ENCODE measurements at regions not wholly inside any gene's neighbourhood (a gene's known extent, or its start where the extent isn't known, plus 50 kb on each side); places are given as distances from the start of the nearest gene placed in this dataset.

GRCh38 chr14:62453226-62453625 is 592.0 kb downstream of the KCNH5 start:
- Histone ChIP-seq H3K27me3 (no peaks in the 10 kb centered on the region), H3K4me1 (no peaks in the 10 kb centered on the region), H3K36me3 (no peaks in the 10 kb centered on the region), H3K4me3 (no peak overlapping the region), H3K27ac (no peak overlapping the region), H3K9me3 (no peaks in the 10 kb centered on the region)
- intact Hi-C loops (cut with DNase I) = no loop called here
- TF ChIP-seq POLR2AphosphoS5 (IDR thresholded peaks at IDR 0.05; ENCODE audit: insufficient read depth in 1 of 2, low read depth in 1 of 2) = no peak
- TF ChIP-seq CTCF (IDR thresholded peaks at IDR 0.05) = no peak
- TF ChIP-seq POLR2A (IDR thresholded peaks at IDR 0.05) = no peak
- DNase-seq (ENCODE audit: extremely low spot score in 2 of 2) = no peak

GRCh38 chr14:62455446-62455845 is 589.8 kb downstream of the KCNH5 start:
- Histone ChIP-seq H3K36me3 (no peaks in the 10 kb centered on the region), H3K27ac (no peak overlapping the region), H3K4me3 (no peak overlapping the region), H3K9me3 (no peaks in the 10 kb centered on the region), H3K4me1 (no peaks in the 10 kb centered on the region), H3K27me3 (no peaks in the 10 kb centered on the region)
- TF ChIP-seq POLR2AphosphoS5 (IDR thresholded peaks at IDR 0.05; ENCODE audit: insufficient read depth in 1 of 2, low read depth in 1 of 2) = no peak
- TF ChIP-seq POLR2A (IDR thresholded peaks at IDR 0.05) = no peak
- TF ChIP-seq CTCF (IDR thresholded peaks at IDR 0.05) = no peak
- intact Hi-C loops (cut with DNase I) = no loop called here
- no peak for DNase-seq (ENCODE audit: extremely low spot score in 2 of 2)

- no peak for TF ChIP-seq POLR2AphosphoS5 (IDR thresholded peaks at IDR 0.05; ENCODE audit: insufficient read depth in 1 of 2, low read depth in 1 of 2)
- no peak for TF ChIP-seq CTCF (IDR thresholded peaks at IDR 0.05)
- no peak for TF ChIP-seq POLR2A (IDR thresholded peaks at IDR 0.05)
- DNase-seq (ENCODE audit: extremely low spot score in 2 of 2) = no peak
- Histone ChIP-seq H3K9me3 (no peaks in the 10 kb centered on the region), H3K4me1 (no peaks in the 10 kb centered on the region), H3K27me3 (no peaks in the 10 kb centered on the region), H3K36me3 (no peaks in the 10 kb centered on the region), H3K4me3 (no peak overlapping the region), H3K27ac (no peak overlapping the region)
- intact Hi-C loops (cut with DNase I) = no loop called here
Measured at GRCh38 chr14:62462988-62463387, 582.3 kb downstream of the KCNH5 start.

- Histone ChIP-seq H3K27ac (no peak overlapping the region), H3K4me1 (no peaks in the 10 kb centered on the region), H3K9me3 (no peaks in the 10 kb centered on the region), H3K36me3 (no peaks in the 10 kb centered on the region), H3K4me3 (no peak overlapping the region), H3K27me3 (no peaks in the 10 kb centered on the region)
- DNase-seq (ENCODE audit: extremely low spot score in 2 of 2) = no peak
- TF ChIP-seq POLR2AphosphoS5 (IDR thresholded peaks at IDR 0.05; ENCODE audit: insufficient read depth in 1 of 2, low read depth in 1 of 2) (no peak), CTCF (IDR thresholded peaks at IDR 0.05) (no peak), POLR2A (IDR thresholded peaks at IDR 0.05) (no peak)
- intact Hi-C loops (cut with DNase I) = no loop called here
Measured at GRCh38 chr14:62468946-62469345, 576.3 kb downstream of the KCNH5 start.

GRCh38 chr14:62470935-62471334 is 574.3 kb downstream of the KCNH5 start:
- no peak for DNase-seq (ENCODE audit: extremely low spot score in 2 of 2)
- no peak for TF ChIP-seq CTCF (IDR thresholded peaks at IDR 0.05)
- TF ChIP-seq POLR2AphosphoS5 (IDR thresholded peaks at IDR 0.05; ENCODE audit: insufficient read depth in 1 of 2, low read depth in 1 of 2) = no peak
- TF ChIP-seq POLR2A (IDR thresholded peaks at IDR 0.05) = no peak
- H3K4me3 ChIP-seq = no peak overlapping the region
- no peaks in the 10 kb centered on the region for H3K9me3 ChIP-seq
- no peaks in the 10 kb centered on the region for H3K4me1 ChIP-seq
- no peaks in the 10 kb centered on the region for H3K27me3 ChIP-seq
- intact Hi-C loops (cut with DNase I) = no loop called here
- H3K27ac ChIP-seq = no peak overlapping the region
- H3K36me3 ChIP-seq = no peaks in the 10 kb centered on the region

All from vagina (tissue), 2 donors.